Ammon's horn (tissue), 1 donor: ENCODE measurements at regions not wholly inside any gene's neighbourhood (a gene's known extent, or its start where the extent isn't known, plus 50 kb on each side); places are given as distances from the start of the nearest gene placed in this dataset.
A peak's percentile ranks its signal among the peaks of the same experiment; 100 is the strongest.
"Not testable (repeated sequence)": the region's sequence is repeated elsewhere in the genome, so short reads cannot be mapped to it uniquely, and the experiment has no call there.

Source experiments
- DNase-seq: peaks from one replicate; pipeline ENCODE4 v3.0.0-alpha.2; 2016; ENCODE audit warnings: low spot score

DNA sequence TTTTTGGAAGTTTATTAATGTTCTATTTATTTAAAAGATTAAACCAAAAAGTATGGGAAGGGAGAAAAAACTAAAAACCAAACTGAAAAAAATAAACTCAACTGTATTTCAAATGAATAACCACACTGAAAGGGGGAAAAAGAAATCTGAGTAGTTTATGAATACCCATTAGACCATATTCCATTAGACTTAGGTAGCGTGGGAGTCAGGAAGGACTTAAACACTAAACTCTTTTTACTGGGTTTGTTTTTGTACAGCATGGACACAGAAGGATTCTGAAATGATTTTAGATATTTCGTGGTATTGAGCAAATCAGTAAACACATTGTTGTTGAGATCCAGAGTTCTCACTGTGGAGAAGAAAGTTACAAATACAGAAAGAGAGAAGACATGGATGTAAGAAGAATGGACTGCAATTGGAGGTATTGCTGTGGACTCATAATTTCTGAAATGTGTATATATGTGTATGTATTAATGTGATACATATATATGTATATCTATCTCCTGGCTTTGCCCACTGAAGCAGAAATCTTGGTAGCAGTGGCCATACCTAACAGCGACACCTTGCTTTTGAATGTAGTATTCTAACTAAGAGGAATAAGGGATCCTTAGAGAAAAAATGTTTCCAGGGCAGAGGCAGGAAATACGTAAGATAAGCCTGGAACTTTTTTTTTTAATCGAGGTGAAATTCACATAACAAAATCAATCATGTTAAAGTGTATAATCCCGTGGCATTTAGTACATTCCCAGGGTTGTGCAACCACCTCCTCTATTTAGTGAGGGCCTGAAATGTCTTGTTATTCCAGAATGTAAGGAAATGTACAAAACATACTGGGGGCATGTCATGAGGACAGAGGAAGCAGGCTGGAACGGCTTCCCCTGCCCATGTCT lies 228.8 kb downstream of the SMARCA2 start:
- DNase-seq: no peak

DNA sequence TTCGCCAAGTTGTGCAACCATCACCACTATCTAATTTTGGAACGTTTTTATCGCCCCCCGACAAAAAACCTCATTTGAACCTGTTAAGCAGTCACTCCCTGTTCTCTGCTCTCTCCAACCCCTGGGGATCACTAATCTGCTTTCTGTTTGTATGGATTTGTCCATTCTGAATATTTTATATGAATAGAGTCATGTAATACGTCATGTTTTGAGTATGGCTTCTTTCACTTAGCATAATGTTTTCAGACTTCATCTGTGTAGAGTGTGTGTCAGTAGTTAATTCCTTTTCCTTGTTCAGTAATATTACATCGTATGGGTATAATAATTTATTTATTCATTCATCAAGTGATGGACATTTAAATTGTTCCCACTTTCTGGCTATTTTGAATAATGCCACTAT lies 232.2 kb downstream of the SMARCA2 start:
- no peak for DNase-seq

DNA sequence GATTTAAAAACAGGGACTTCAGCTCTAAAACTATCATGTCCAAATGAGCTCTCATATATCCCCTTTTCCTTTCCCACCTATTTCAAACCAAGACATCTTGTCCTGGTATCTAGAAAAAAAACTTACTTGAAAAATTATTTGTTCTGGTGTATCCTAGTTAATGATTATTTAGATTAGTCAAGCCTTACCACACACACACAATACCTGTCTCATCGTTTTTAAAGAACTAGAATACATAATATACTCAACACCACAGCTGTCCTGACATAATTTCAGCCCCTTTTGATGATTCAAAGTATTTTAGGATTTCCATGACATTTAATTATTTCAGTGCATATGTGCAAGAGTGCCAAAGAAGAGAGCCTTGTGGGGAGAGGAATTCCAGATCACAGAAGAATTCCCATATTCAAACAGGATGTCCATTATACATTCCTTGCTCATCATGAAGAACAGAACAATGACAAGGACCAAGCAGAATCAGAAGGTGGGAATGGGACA lies 233.7 kb downstream of the SMARCA2 start:
- no peak for DNase-seq

DNA sequence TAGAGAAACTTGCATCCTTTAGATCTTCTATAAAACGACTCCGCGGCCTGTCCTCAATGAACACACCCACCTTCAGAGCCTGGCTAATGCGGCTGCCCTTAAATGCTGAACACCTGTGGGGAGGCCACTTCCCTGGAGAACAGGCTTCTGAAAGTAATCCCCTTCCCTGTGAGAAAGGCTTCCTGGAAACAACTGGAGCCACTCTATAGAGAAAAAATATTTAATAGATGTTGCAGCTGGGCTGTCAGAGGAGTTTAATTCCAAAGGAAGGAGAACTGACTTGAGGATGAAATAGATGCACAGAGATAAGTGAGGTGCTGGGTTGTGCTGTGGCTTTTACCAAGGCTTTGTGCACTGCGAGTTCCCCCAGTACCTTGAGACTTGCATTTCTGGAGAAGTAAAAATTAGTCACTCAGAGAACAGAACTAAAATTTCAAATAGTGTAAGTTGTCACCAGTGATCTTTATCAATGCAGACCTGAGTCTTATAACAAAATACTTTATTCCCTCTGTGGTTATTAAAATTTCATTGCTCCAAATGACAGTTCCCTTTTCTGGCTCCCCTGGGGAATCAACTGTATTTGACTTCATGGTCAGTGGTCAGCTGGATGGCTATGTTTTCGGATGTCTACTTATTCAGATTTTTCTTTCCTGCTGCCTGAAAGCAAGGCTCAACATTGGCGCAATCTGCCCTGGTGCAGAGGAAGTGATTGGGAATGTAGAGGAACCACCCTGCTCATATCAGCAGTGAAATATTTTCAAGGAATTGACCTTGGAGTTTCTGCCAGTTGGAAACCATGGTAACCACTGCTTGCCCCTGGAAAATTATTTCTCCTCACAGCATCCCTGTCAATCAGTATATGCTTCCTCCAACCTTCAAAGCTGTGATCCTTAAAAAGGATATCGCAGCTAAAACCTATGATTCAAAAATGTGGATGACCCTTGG lies 238.8 kb downstream of the SMARCA2 start:
- DNase-seq: no peak

DNA sequence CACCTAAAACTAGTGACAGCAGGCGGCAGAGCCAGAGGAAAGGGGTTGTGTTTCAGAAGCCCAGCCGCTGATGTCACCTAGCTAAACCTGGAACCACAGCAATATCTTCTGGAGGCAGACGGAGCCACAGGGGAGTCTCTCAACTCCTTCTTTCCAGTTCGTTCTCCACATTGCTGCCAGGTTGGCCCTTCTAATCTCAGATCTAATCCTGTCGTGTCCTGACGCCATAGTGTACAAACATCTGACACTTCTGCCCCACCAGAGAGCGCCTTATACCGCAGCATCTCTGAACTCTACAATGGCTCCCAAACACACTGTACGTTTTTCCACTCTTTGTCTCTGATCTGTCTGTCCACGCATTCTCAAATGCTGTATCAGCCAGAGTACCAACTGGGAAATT lies 240.0 kb downstream of the SMARCA2 start:
- DNase-seq: no peak

DNA sequence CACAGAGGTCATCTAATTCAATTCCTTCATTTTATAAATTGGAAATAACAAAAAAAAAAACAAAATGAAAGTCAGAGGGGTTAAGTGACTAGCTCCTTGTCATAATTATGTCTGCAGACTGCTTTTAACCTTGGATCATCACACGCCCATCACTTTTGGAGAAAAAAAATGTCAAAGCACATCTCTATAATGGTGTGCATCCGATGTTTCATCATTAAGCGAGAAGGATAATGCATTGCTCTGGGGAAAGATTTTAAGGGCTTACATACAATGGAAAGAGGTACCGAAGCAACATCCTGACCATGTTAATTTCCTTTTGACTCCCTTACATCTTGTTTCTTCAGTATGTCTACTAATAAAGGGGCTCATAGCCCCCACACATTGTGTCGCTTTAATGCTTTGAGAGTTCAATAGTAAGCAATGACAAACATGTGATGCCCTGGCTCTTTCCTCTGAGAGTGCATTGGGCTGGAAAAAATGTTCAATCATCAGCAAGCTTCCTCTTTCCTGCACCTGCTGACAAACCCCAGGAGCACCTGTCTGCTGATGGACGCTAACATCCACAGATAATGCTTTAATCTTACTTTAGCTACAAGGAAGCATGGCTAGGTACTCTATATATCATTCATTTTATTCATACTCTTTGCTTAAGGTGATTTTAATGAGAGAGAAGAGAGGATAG lies 242.2 kb downstream of the SMARCA2 start:
- DNase-seq: no peak

DNA sequence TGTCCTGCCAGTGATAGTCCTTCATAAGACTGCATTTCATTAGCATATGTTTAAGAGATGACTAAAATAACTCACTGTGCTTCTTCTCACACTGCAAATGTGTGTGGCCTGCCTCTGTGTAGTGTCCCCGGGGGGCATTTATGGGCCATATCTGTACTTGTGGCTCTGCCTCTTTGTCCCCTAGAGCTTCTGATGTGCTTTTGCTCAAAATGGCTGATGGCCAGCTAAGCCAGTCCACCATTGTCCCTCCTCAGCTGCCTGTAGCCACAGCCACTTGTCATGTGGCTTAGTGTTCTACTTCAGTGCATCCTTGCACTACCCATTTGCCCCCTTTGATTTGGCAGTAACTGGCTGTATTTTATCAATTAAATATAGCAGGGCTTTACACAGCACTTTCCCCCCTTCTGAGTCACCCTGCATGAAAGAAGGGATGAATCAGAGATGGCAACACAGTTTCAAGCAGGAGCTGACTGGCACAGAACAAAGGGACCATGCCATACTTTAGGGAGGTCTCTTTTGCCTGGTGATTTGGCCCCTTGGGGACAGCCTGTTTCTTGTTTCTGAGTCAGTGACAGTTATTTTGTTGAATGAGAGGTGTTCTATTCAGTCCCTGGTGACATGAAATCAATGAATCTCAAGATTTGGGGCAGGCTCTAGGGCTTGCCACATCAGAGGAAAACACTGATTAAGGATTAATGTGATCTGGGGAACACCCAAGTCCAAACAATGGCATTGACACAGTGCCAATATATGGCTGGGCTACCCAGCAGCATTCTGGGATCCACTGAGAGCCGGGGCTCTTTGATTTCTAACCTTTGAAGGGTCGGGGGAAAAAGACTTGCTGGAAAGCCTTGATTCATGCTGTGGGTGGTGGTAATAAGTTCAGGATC lies 245.5 kb downstream of the SMARCA2 start:
- DNase-seq: peak; percentile 53

DNA sequence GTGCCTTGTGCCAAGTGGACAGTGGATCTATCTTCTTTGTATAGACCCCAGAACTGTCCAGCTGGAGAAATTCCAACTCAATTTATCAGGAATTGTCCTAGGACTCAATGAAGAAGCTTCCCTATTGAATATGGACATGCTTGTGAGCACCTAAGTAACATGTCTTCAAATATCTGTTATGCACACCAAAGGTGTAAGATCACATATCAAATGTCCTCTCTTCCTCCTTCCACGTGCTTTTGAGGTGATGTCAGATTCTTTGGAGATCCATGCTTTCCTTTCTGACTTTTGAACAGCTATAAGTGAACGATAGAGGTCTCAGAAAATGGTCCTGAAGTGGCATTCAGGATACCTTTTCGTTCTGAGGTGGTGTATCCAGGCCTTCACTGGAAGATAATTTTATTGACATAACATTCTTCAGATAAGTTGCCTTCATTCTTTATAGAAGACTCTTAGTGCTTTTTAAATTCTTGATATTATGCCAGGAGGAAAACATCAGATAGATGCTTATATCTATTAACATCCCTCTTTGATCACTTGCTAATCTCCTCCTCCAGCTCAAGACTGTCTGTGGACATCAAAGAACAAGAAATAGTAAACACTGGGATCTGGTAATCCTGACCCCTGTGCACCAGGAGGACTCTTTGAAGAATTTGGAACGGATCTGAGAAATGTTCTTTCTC lies 246.4 kb downstream of the SMARCA2 start:
- DNase-seq: no peak

DNA sequence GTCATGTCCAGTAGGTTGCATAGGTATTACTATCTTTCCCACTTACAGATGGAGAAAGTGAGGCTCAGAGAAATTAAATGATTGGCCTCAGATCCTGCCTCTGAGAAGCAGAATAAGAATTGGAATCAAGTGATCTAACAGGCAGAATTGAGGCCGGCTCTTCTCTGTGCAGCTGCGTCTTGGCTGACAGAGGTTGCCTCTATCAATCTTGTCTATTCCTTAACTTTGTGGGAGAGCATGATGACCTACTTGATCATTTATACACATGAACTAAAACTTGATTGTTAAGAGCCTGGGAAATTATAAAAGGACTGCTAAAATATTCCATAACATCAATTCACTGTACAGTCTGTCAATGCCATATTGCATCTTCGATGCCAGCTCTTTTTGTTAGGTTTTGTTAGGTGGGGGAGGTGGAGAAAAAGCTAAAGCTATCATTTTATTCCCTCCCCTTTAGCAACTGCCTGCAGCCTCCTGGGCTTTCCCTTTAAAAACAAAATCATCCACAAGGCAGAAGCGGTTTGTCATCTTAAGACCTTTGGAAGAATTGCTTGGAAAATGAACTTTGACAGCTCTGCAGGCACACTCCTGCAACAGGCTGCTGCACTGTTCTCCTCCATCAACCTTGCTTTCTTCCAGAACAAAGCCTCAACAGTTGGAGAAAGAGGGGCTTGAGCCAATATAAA lies 247.4 kb downstream of the SMARCA2 start:
- no peak for DNase-seq

DNA sequence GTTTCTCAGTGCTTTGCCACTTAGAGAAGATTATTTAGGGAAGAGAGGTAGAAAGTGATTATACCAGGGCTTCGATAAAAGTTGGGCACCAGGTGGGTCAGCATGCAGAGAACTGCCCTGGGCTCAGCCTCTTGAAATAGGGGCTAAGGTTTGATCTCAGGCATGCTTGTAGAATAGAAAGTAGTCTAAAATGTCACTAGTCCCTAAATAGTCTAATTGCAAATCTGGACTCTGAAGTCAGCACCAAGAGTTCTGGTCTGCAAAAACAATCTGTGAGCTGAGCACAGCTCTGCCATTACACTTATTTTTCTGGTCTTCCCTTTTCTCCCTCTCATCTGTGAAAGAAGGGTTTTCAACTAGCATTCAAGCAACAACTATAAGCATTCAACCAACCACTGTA lies 248.0 kb downstream of the SMARCA2 start:
- DNase-seq: no peak

DNA sequence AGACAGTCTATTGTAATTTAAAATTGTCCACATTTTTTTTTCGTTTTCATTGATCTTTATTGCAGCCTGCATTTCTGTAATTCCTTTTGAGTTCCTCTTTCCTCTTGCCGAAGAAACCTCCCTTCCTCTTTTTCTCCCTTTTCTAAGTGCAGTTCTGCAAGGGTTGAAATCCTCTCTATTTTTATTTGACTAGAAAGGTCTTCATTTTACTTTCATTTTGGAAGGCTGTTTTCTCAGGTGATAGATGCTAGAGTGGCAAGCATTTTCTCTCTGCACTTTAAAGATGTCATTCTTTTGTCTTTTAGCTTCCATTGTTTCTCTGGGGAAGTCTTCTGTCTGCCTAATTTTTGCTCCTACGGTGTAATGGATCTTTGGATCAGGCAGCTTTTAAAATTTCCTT lies 248.5 kb downstream of the SMARCA2 start:
- no peak for DNase-seq

DNA sequence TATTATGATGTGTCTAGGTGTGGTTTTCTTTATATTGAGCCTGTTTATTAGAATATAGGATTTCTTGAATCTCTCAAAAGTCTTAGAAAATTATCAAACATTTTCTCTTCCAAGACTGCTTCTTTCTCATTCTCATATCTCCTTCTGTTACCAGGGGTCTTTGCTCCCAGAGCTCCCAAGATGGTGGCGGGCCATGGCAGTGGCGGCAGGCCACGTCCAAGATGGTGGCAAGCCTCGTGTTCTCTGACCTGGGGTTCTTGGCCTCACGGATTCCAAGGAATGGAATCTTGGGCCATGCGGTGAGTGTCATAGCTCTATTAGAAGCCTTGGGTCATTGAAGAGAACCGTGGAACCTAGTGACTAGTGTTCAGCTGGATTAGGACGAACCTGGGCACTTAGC lies 248.9 kb downstream of the SMARCA2 start:
- DNase-seq: no peak

DNA sequence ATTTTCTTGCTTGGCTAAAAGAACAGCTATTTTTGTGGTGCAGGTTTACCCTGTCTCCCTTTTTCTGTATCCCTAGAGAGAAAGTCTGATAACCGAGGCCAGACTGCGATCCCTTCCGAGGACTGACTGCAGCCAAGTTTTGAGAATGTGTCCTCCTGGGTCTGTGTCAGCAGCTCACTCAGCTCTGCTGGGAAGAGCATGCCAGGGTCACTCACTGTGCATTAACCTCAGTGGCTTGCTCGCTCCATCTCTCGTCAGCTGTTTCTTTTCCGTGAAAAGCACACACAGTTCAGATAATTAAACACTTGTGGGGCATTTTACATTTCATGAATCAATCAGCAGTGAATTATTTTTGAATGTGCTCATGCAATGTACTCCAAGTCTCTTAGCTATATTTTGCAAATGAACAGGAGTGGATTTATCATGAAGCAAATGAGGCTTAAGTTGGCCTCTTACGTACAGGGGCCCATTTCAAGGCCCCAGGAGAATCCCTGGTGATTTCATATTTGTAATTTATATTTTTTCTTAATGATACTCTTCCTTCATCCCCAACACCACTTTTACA lies 252.1 kb downstream of the SMARCA2 start:
- no peak for DNase-seq

DNA sequence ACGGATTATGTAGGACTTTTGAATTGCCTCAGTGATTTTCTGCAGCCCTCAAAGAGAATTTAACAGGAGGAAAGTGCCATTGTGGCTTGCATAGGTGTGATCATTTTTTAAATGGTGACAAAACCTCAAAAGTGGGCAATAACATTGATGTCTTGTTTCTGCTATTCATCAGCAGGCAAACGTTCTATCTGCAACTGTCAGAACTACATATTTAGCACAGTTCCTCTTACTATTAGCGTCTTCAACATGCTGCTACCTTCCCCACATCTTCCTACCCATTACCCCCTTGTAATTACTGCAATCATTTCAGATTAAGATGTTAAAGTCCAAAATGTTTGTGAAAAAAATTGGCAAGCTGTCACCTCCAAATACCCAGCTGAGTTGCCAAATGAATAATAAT lies 254.6 kb downstream of the SMARCA2 start:
- no peak for DNase-seq

DNA sequence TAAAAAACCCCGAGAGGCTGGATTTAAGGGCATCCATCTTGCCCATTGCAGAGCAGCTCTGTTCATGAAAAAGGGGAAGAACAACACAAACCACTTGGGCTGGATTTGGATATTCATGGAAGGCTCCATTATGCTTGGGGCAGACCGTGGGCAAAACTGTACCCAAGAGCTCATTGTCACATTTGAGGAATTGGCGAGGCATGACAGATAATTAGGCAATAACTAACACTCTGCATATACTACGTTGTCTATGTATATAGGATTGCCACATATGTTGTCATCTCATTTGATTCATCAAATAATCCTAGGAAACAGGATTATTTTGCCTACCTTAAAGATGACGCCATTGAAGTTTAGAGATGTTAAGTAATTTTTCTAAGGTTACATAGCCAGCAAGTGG lies 255.4 kb downstream of the SMARCA2 start:
- no peak for DNase-seq

DNA sequence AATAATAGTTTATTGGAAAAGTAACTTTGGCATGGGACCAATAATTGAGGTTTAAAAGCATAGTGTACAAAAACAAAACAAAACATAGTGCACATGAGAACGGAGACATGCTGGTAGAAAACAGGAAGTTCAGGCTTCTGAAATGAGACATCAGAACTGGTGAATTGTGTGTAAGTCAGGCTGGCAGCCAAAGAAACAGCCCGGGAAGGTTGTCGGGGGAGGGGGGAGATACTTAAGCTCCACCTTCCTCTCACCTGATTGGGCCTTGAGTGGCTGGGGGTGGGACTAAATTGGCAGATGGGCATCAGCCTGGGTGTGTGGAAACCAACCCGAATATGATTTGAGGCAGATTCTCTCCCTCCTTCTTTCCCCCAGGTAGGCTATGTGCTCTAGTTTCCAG lies 256.3 kb downstream of the SMARCA2 start:
- DNase-seq: peak; percentile 60

DNA sequence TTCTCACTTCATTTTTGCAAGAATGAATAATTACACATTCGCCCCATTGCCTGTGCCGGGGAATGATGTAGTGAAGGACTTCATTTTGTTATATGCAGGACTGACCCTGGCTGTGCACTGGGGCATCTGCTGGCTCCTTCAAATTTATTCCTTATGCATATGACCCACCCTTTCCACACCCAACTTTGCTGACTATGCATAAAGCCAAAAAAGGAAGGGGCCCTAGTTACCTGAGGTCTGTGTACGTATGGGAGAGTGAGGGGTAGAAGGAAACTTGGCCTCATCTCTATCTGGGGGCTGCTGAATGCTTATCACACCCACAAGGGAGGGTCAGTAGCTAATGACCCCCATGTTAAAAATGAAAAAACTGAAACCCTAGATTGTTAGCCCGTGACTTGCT lies 259.6 kb downstream of the SMARCA2 start:
- DNase-seq: no peak

DNA sequence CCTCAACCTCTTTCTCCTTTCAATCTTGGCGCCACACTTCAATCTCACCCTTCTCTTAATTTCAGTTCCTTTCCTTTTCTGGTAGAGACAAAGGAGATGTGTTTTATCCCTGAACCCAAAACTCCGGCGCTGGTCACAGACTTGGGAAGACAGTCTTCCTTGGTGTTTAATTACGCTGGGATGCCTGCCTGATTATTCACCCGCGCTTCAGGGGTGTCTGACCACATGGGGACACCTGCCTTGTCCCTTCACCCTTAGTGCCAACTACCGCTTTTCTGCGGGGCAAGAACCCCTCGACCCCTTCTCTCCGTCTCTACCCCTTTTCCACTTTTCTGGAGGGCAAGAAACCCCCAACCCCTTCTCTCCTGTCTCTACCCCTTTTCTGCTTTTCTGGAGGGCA lies 261.1 kb downstream of the SMARCA2 start:
- DNase-seq: no peak

DNA sequence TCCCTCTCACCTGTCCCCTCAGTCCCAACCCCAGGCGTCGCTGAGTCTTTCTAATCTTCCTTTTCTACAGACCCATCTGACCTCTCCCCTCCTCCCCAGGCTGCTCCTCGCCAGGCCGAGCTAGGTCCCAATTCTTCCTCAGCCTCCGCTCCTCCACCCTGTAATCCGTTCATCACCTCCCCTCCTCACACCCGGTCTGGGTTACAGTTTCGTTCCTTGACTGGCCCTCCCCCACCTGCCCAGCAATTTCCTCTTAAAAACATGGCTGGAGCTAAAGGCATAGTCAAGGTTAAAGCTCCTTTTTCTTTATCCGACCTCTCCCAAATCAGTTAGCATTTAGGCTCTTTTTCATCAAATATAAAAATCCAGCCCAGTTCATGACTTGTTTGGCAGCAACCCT lies 262.0 kb downstream of the SMARCA2 start:
- DNase-seq: not testable (repeated sequence)

DNA sequence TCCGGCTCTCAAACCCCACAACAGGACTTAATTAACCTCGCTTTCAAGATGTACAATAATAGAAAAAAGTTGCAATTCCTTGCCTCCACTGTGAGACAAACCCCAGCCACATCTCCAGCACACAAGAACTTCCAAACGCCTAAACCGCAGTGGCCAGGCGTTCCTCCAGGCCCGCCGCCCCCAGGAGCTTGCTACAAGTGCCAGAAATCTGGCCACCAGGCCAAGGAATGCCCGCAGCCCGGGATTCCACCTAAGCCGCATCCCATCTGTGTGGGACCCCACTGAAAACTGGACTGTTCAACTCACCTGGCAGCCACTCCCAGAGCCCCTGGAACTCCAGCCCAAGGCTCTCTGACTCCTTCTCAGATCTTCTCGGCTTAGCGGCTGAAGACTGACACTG lies 262.5 kb downstream of the SMARCA2 start:
- DNase-seq: not testable (repeated sequence)
